ENCODE measurements at regions not wholly inside any gene's neighbourhood (a gene's known extent, or its start where the extent isn't known, plus 50 kb on each side); places are given as distances from the start of the nearest gene placed in this dataset.

DNA sequence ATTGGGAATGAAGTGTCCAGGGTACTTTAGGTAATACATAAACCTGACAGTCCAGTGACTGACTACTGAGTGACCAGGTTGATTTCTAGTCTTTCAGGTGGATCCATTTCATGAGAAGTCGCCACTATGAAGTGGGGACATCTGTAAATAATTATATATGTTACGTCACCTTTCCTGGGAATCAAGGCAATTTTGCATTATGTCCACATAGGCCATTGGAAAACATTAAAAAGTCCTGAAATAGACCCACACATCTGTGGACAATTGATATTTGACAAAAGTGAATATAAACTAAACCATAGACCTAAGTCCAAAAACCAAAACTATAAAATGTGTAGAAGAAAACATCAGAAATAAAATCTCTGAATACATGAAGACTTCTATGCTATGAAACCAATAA lies 231.5 kb downstream of the C6orf118 start:
- Histone ChIP-seq H3K4me3 (no peak overlapping the region), H3K4me1 (no peaks in the 10 kb centered on the region), H3K36me3 (no peaks in the 10 kb centered on the region), H3K27ac (no peak overlapping the region), H3K27me3 (no peaks in the 10 kb centered on the region), H3K9me3 (no peaks in the 10 kb centered on the region)
- WGBS, 2 donors (ENCODE audit: low coverage in 1 of 2): 85 to 86% methylated on average over 2 of the region's 2 CpGs
- TF ChIP-seq CTCF (IDR thresholded peaks at IDR 0.05) (no peak), EP300 (IDR thresholded peaks at IDR 0.05; ENCODE audit: low read depth) (no peak), POLR2AphosphoS5 (IDR thresholded peaks at IDR 0.05) (no peak), POLR2A (IDR thresholded peaks at IDR 0.05) (no peak)
- no peak for DNase-seq
- intact Hi-C loops (cut with DNase I; ENCODE audit: low total_unique reads) (no loop called here), in situ Hi-C loops (cut with MboI; ENCODE audit: low pct_ligation_motif_present in 1 of 4, low pct_unique_long_range_greater_than_20kb in 1 of 4, low sequenced_read_pairs in 3 of 4) (no loop called here)

DNA sequence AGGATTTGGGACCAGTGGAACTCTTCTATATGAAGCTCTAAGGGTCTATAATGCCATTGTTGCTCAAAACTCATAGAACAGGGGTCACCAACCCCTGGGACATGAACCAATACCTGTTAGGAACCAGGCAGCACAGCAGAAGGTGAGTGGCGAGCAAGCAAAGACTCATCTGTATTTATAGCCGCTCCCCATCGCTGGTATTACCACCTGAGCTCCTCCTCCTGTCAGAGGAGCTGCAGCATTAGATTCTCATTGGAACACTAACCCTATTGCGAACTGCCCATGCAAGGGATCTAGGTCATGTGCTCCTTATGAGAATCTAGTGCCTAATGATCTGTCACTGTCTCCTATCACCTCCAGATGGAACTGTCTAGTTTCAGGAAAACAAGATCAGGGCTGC lies 237.5 kb downstream of the C6orf118 start:
- in situ Hi-C loops (cut with MboI; ENCODE audit: low pct_ligation_motif_present in 1 of 4, low pct_unique_long_range_greater_than_20kb in 1 of 4, low sequenced_read_pairs in 3 of 4) (no loop called here), intact Hi-C loops (cut with DNase I; ENCODE audit: low total_unique reads) (no loop called here)
- Histone ChIP-seq H3K27ac (no peak overlapping the region), H3K4me1 (no peaks in the 10 kb centered on the region), H3K4me3 (no peak overlapping the region), H3K36me3 (no peaks in the 10 kb centered on the region), H3K27me3 (no peaks in the 10 kb centered on the region), H3K9me3 (peaks cover 0 to 2% of the 10 kb centered on the region in 2 donors)
- WGBS, 2 donors (ENCODE audit: low coverage in 1 of 2): 80% methylated on average over 4 of the region's 4 CpGs; no CpG with 5 or more reads in 1 of the 2 donors
- TF ChIP-seq POLR2AphosphoS5 (IDR thresholded peaks at IDR 0.05) (no peak), CTCF (IDR thresholded peaks at IDR 0.05) (no peak), EP300 (IDR thresholded peaks at IDR 0.05; ENCODE audit: low read depth) (no peak), POLR2A (IDR thresholded peaks at IDR 0.05) (no peak)
- no peak for DNase-seq

DNA sequence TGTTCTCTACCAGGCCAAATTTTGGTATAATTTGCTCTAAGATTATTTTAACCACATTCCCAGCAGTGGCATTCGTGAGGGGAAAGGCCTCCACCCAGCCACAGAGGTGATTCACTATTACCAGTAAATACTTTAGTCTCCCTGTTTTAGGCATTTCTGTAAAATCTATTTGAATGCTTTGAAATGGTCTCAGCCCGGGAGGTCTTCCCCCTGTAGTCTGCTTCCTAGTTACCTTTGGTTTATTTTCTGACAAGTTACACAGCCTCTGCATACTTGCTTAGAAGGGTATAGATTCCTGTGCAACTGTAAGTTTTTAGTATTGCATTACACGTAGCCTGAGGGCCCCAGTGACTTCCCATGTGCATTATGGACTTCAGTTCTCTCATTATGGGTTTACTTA lies 248.7 kb downstream of the C6orf118 start:
- TF ChIP-seq EP300 (IDR thresholded peaks at IDR 0.05; ENCODE audit: low read depth) (no peak), POLR2A (IDR thresholded peaks at IDR 0.05) (no peak), POLR2AphosphoS5 (IDR thresholded peaks at IDR 0.05) (no peak), CTCF (IDR thresholded peaks at IDR 0.05) (no peak)
- Histone ChIP-seq H3K4me1 (no peaks in the 10 kb centered on the region), H3K36me3 (no peaks in the 10 kb centered on the region), H3K9me3 (no peaks in the 10 kb centered on the region), H3K27ac (no peak overlapping the region), H3K27me3 (no peaks in the 10 kb centered on the region), H3K4me3 (no peak overlapping the region)
- DNase-seq: no peak
- in situ Hi-C loops (cut with MboI; ENCODE audit: low pct_ligation_motif_present in 1 of 4, low pct_unique_long_range_greater_than_20kb in 1 of 4, low sequenced_read_pairs in 3 of 4) (no loop called here), intact Hi-C loops (cut with DNase I; ENCODE audit: low total_unique reads) (no loop called here)
- WGBS, 2 donors (ENCODE audit: low coverage in 1 of 2): 72 to 92% methylated on average over 2 to 3 of the region's 3 CpGs

DNA sequence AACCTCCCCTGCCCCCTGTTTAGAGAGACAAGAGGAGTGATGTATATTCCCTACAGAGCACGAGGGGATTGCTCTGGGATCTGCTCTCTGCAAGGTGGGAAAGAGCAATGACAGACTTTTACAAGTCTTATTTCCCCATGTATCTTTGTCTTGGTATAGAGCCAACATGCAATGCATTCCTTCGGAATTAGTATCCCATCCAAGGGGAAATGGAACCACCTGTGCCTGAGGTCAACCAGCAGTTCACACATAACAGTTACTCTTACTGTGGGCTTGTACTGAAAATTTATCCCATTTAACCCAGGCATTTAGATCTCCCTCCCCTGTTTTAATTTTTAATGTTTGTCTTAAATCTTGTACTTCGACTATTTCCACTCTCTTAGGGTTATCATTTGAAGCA lies 250.4 kb downstream of the C6orf118 start:
- Histone ChIP-seq H3K4me1 (no peaks in the 10 kb centered on the region), H3K27ac (no peak overlapping the region), H3K9me3 (no peaks in the 10 kb centered on the region), H3K4me3 (no peak overlapping the region), H3K36me3 (no peaks in the 10 kb centered on the region), H3K27me3 (no peaks in the 10 kb centered on the region)
- WGBS, 2 donors (ENCODE audit: low coverage in 1 of 2): 78 to 79% methylated on average over 1 to 3 of the region's 3 CpGs
- in situ Hi-C loops (cut with MboI; ENCODE audit: low pct_ligation_motif_present in 1 of 4, low pct_unique_long_range_greater_than_20kb in 1 of 4, low sequenced_read_pairs in 3 of 4): no loop called here
- intact Hi-C loops (cut with DNase I; ENCODE audit: low total_unique reads): no loop called here
- TF ChIP-seq EP300 (IDR thresholded peaks at IDR 0.05; ENCODE audit: low read depth): no peak
- DNase-seq: no peak

DNA sequence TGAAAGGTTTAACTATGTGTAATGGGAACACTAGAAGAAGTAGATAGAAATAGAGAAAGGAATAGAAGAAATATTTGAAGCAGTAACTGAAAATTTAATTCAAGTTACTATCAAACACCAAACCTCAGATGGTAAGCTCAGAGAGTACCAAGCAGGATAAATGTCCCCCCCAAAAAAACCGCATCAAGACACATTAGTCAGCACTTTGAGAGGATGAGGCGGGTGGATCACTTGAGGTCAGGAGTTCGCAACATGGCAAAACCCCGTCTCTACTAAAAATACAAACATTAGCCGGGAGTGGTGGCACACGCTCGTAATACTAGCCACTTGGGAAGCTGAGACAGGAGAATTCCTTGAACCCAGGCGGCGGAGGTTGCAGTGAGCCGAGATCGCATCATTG lies 253.1 kb downstream of the C6orf118 start:
- no peaks in the 10 kb centered on the region for H3K4me1 ChIP-seq
- H3K4me3 ChIP-seq: no peak overlapping the region
- H3K27me3 ChIP-seq: no peaks in the 10 kb centered on the region
- TF ChIP-seq CTCF (IDR thresholded peaks at IDR 0.05): no peak
- TF ChIP-seq POLR2A (IDR thresholded peaks at IDR 0.05): no peak
- no peak for TF ChIP-seq EP300 (IDR thresholded peaks at IDR 0.05; ENCODE audit: low read depth)
- TF ChIP-seq POLR2AphosphoS5 (IDR thresholded peaks at IDR 0.05): no peak
- no peaks in the 10 kb centered on the region for H3K9me3 ChIP-seq
- DNase-seq: no peak
- WGBS, 2 donors (ENCODE audit: low coverage in 1 of 2): 81 to 95% methylated on average over 7 to 11 of the region's 11 CpGs
- in situ Hi-C loops (cut with MboI; ENCODE audit: low pct_ligation_motif_present in 1 of 4, low pct_unique_long_range_greater_than_20kb in 1 of 4, low sequenced_read_pairs in 3 of 4): no loop called here
- H3K36me3 ChIP-seq: no peaks in the 10 kb centered on the region
- intact Hi-C loops (cut with DNase I; ENCODE audit: low total_unique reads): no loop called here
- no peak overlapping the region for H3K27ac ChIP-seq
